Activated CD8-positive, alpha-beta T cell treated with anti-CD3 and anti-CD28 coated beads for 36 hours (primary cell): ENCODE measurements at regions not wholly inside any gene's neighbourhood (a gene's known extent, or its start where the extent isn't known, plus 50 kb on each side); places are given as distances from the start of the nearest gene placed in this dataset.

Source experiments
- ATAC-seq: fragments of 200-7000 bp; cut with Tn5 transposase; one replicate; pipeline ENCODE4 v1.10.0; 2021; ENCODE audit warnings: mild to moderate bottlenecking, moderate library complexity
- CTCF ChIA-PET: fragments of 350-600 bp; sonication (Branson Sonifier 250); formaldehyde crosslinking; loops from one replicate; lab custom pipeline; 2021; ENCODE audit warnings: antibody characterized with exemption; lab: Charles Lee
- POLR2A ChIA-PET: fragments of 350-600 bp; sonication (Branson Sonifier 250); formaldehyde crosslinking; loops from one replicate; lab custom pipeline; 2021; ENCODE audit warnings: antibody characterized with exemption; lab: Charles Lee
- DNase-seq: peaks from one replicate; pipeline ENCODE4 v3.0.0-alpha.2; 2020
- H3K27ac Mint-ChIP-seq: one replicate; pipeline ENCODE4 v1.8.0; 2021; ENCODE audit warnings: mild to moderate bottlenecking, mixed read lengths
- H3K27me3 Mint-ChIP-seq: one replicate; pipeline ENCODE4 v1.8.0; 2021; ENCODE audit warnings: mixed read lengths
- H3K36me3 Mint-ChIP-seq: one replicate; pipeline ENCODE4 v1.8.0; 2021; ENCODE audit warnings: low read depth, mixed read lengths
- H3K4me1 Mint-ChIP-seq: one replicate; pipeline ENCODE4 v1.8.0; 2021; ENCODE audit warnings: low read depth, mixed read lengths
- H3K4me3 Mint-ChIP-seq: one replicate; pipeline ENCODE4 v1.8.0; 2021; ENCODE audit warnings: mild to moderate bottlenecking, moderate library complexity, mixed read lengths
- H3K9me3 Mint-ChIP-seq: one replicate; pipeline ENCODE4 v1.8.0; 2021; ENCODE audit warnings: mixed read lengths
- CTCF ChIP-seq: fragments of 200-600 bp; IDR thresholded peaks from one replicate; pipeline ENCODE4 v1.8.0; 2022; ENCODE audit warnings: antibody characterized with exemption, mild to moderate bottlenecking
- intact Hi-C: fragments of 100-400 bp; cut with micrococcal nuclease; formaldehyde crosslinking; loops from one replicate; pipeline ENCODE4 v1.10.0; 2022

- no peak overlapping the region for H3K27ac Mint-ChIP-seq
- POLR2A ChIA-PET = no interaction called here
- H3K9me3 Mint-ChIP-seq = no peaks in the 10 kb centered on the region
- no peaks in the 10 kb centered on the region for H3K4me1 Mint-ChIP-seq
- H3K27me3 Mint-ChIP-seq = no peaks in the 10 kb centered on the region
- no peaks in the 10 kb centered on the region for H3K36me3 Mint-ChIP-seq
- DNase-seq (no peak), ATAC-seq (no peak)
- no peak for TF ChIP-seq CTCF
- no peak overlapping the region for H3K4me3 Mint-ChIP-seq
- intact Hi-C loops = no loop called here
- CTCF ChIA-PET = no interaction called here
Observed at GRCh38 chr14:48536318-48536717, 860.9 kb upstream of the MDGA2 start.

GRCh38 chr14:48527832-48528231, 852.4 kb upstream of the MDGA2 start:
- Mint-ChIP-seq H3K27ac (no peak overlapping the region), H3K4me3 (no peak overlapping the region), H3K4me1 (no peaks in the 10 kb centered on the region), H3K9me3 (peaks cover 4% of the 10 kb centered on the region), H3K27me3 (no peaks in the 10 kb centered on the region), H3K36me3 (no peaks in the 10 kb centered on the region)
- no peak for ATAC-seq
- DNase-seq = no peak
- intact Hi-C loops = no loop called here
- TF ChIP-seq CTCF = no peak
- CTCF ChIA-PET = no interaction called here
- POLR2A ChIA-PET = no interaction called here

- peaks cover 4% of the 10 kb centered on the region for H3K9me3 Mint-ChIP-seq
- no peak for ATAC-seq
- ChIA-PET CTCF (no interaction called here), POLR2A (no interaction called here)
- no peaks in the 10 kb centered on the region for H3K27me3 Mint-ChIP-seq
- intact Hi-C loops = no loop called here
- no peak overlapping the region for H3K27ac Mint-ChIP-seq
- no peaks in the 10 kb centered on the region for H3K4me1 Mint-ChIP-seq
- H3K4me3 Mint-ChIP-seq = no peak overlapping the region
- no peak for TF ChIP-seq CTCF
- no peak for DNase-seq
- no peaks in the 10 kb centered on the region for H3K36me3 Mint-ChIP-seq
Observed at GRCh38 chr14:48526307-48526706, 850.9 kb upstream of the MDGA2 start.

- ChIA-PET POLR2A (no interaction called here), CTCF (no interaction called here)
- no peak for TF ChIP-seq CTCF
- H3K27ac Mint-ChIP-seq = no peak overlapping the region
- ATAC-seq (no peak), DNase-seq (no peak)
- H3K4me3 Mint-ChIP-seq = no peak overlapping the region
- H3K36me3 Mint-ChIP-seq = no peaks in the 10 kb centered on the region
- intact Hi-C loops = no loop called here
- H3K27me3 Mint-ChIP-seq = no peaks in the 10 kb centered on the region
- H3K4me1 Mint-ChIP-seq = no peaks in the 10 kb centered on the region
- peaks cover 6% of the 10 kb centered on the region for H3K9me3 Mint-ChIP-seq
Observed at GRCh38 chr14:48504921-48505320, 829.5 kb upstream of the MDGA2 start.

- no peak for TF ChIP-seq CTCF
- no peak overlapping the region for H3K27ac Mint-ChIP-seq
- intact Hi-C loops = no loop called here
- H3K27me3 Mint-ChIP-seq = no peaks in the 10 kb centered on the region
- H3K4me3 Mint-ChIP-seq = no peak overlapping the region
- no peaks in the 10 kb centered on the region for H3K4me1 Mint-ChIP-seq
- CTCF ChIA-PET = no interaction called here
- H3K36me3 Mint-ChIP-seq = no peaks in the 10 kb centered on the region
- ATAC-seq (no peak), DNase-seq (no peak)
- peaks cover 8% of the 10 kb centered on the region for H3K9me3 Mint-ChIP-seq
- POLR2A ChIA-PET = no interaction called here
Observed at GRCh38 chr14:48490756-48491155, 815.4 kb upstream of the MDGA2 start.
